ENCODE measurements at regions not wholly inside any gene's neighbourhood (a gene's known extent, or its start where the extent isn't known, plus 50 kb on each side); places are given as distances from the start of the nearest gene placed in this dataset.
A peak's percentile ranks its signal among the peaks of the same experiment; 100 is the strongest.

- Mint-ChIP-seq H3K36me3 (no peaks in the 10 kb centered on the region), H3K27ac (no peak overlapping the region), H3K4me3 (no peak overlapping the region), H3K27me3 (ENCODE audit: insufficient read depth, low read depth) (peaks cover 15% of the 10 kb centered on the region), H3K4me1 (peaks cover 33% of the 10 kb centered on the region), H3K9me3 (peaks cover 2% of the 10 kb centered on the region)
- Histone ChIP-seq H3K4me1 (peaks cover 12% of the 10 kb centered on the region), H3K79me2 (ENCODE audit: low read depth) (no peaks in the 10 kb centered on the region), H3K27me3 (peaks cover 34% of the 10 kb centered on the region), H3F3A (ENCODE audit: low read depth) (peaks cover 5% of the 10 kb centered on the region), H3K4me3 (no peak overlapping the region), H3K36me3 (no peaks in the 10 kb centered on the region), H3K9me3 (ENCODE audit: low read depth) (no peaks in the 10 kb centered on the region), H3K9ac (no peak overlapping the region), H2AFZ (replicated peaks) (peak overlapping the region; percentile 73), H3K4me2 (peak overlapping the region; percentile 60), H4K20me1 (ENCODE audit: low read depth) (no peaks in the 10 kb centered on the region), H3K27ac (no peak overlapping the region)
- TF ChIP-seq CTCF (IDR thresholded peaks at IDR 0.05) (no peak), EZH2phosphoT487 (IDR thresholded peaks at IDR 0.05) (no peak), EZH2 (IDR thresholded peaks at IDR 0.05) (no peak)
- no peak for DNase-seq (ENCODE audit: low spot score)
Observed at GRCh38 chr1:223029985-223030769, 112.9 kb downstream of the TLR5 start.

- peaks cover 15% of the 10 kb centered on the region for H3K27me3 Mint-ChIP-seq (ENCODE audit: insufficient read depth, low read depth)
Observed at GRCh38 chr1:223030871-223031400, 112.1 kb downstream of the TLR5 start.

GRCh38 chr1:223031733-223032601, 111.1 kb downstream of the TLR5 start:
- H3K27me3 ChIP-seq: peaks cover 34% of the 10 kb centered on the region
- no peaks in the 10 kb centered on the region for H3K79me2 ChIP-seq (ENCODE audit: low read depth)
- Mint-ChIP-seq H3K27me3 (ENCODE audit: insufficient read depth, low read depth) (peaks cover 12% of the 10 kb centered on the region), H3K4me1 (peaks cover 25% of the 10 kb centered on the region), H3K9me3 (peaks cover 2% of the 10 kb centered on the region), H3K36me3 (no peaks in the 10 kb centered on the region), H3K4me3 (no peak overlapping the region), H3K27ac (peak overlapping the region; percentile 10)
- H3F3A ChIP-seq (ENCODE audit: low read depth): peaks cover 5% of the 10 kb centered on the region
- TF ChIP-seq EZH2phosphoT487 (IDR thresholded peaks at IDR 0.05): no peak
- no peak for TF ChIP-seq CTCF (IDR thresholded peaks at IDR 0.05)
- TF ChIP-seq EZH2 (IDR thresholded peaks at IDR 0.05): no peak
- H3K4me1 ChIP-seq: peaks cover 12% of the 10 kb centered on the region
- no peak overlapping the region for H3K4me3 ChIP-seq
- no peak overlapping the region for H3K27ac ChIP-seq
- no peak overlapping the region for H3K4me2 ChIP-seq
- no peaks in the 10 kb centered on the region for H3K9me3 ChIP-seq (ENCODE audit: low read depth)
- H3K9ac ChIP-seq: no peak overlapping the region
- DNase-seq (ENCODE audit: low spot score): no peak
- H2AFZ ChIP-seq (replicated peaks): no peak overlapping the region
- no peaks in the 10 kb centered on the region for H4K20me1 ChIP-seq (ENCODE audit: low read depth)
- H3K36me3 ChIP-seq: no peaks in the 10 kb centered on the region

More at GRCh38 chr1:223030871-223031400, 112.1 kb downstream of the TLR5 start:
- Histone ChIP-seq H3K9me3 (ENCODE audit: low read depth) (no peaks in the 10 kb centered on the region), H3K4me3 (no peak overlapping the region), H3K27ac (no peak overlapping the region), H3F3A (ENCODE audit: low read depth) (peaks cover 5% of the 10 kb centered on the region), H3K4me1 (peaks cover 12% of the 10 kb centered on the region), H3K9ac (no peak overlapping the region), H3K79me2 (ENCODE audit: low read depth) (no peaks in the 10 kb centered on the region), H4K20me1 (ENCODE audit: low read depth) (no peaks in the 10 kb centered on the region), H3K27me3 (peaks cover 34% of the 10 kb centered on the region), H2AFZ (replicated peaks) (peak overlapping the region; percentile 73), H3K4me2 (peak overlapping the region; percentile 60), H3K36me3 (no peaks in the 10 kb centered on the region)
- H3K36me3 Mint-ChIP-seq: no peaks in the 10 kb centered on the region
- H3K4me1 Mint-ChIP-seq: peaks cover 29% of the 10 kb centered on the region
- no peak for DNase-seq (ENCODE audit: low spot score)
- peaks cover 2% of the 10 kb centered on the region for H3K9me3 Mint-ChIP-seq
- TF ChIP-seq EZH2 (IDR thresholded peaks at IDR 0.05) (no peak), EZH2phosphoT487 (IDR thresholded peaks at IDR 0.05) (no peak), CTCF (IDR thresholded peaks at IDR 0.05) (no peak)
- H3K27ac Mint-ChIP-seq: peak overlapping the region; percentile 6
- H3K4me3 Mint-ChIP-seq: no peak overlapping the region

Measured in neural progenitor cell (in vitro differentiated cells).